GM13976 (cell line): ENCODE measurements at regions not wholly inside any gene's neighbourhood (a gene's known extent, or its start where the extent isn't known, plus 50 kb on each side); places are given as distances from the start of the nearest gene placed in this dataset.

ENCODE experiments used
- DNase-seq: peaks from one replicate; pipeline ENCODE4 v3.0.0; 2012; ENCODE audit warnings: low spot score
- in situ Hi-C: fragments of 300-500 bp; cut with MboI; formaldehyde crosslinking; loops from one replicate; pipeline ENCODE4 v1.12.0; 2022; ENCODE audit warnings: low sequenced_read_pairs, mixed read lengths, inconsistent platforms; ENCODE audit not compliant: unreplicated experiment
- TF ChIP-seq, protein P1 (sequence below): IDR thresholded peaks from 2 replicates; pipeline ENCODE4 v1.5.1; 2012; ENCODE audit warnings: borderline replicate concordance, mild to moderate bottlenecking; ENCODE audit not compliant: insufficient read depth; ENCODE audit errors: extremely low read depth, missing control alignments, control extremely low read depth

DNA sequence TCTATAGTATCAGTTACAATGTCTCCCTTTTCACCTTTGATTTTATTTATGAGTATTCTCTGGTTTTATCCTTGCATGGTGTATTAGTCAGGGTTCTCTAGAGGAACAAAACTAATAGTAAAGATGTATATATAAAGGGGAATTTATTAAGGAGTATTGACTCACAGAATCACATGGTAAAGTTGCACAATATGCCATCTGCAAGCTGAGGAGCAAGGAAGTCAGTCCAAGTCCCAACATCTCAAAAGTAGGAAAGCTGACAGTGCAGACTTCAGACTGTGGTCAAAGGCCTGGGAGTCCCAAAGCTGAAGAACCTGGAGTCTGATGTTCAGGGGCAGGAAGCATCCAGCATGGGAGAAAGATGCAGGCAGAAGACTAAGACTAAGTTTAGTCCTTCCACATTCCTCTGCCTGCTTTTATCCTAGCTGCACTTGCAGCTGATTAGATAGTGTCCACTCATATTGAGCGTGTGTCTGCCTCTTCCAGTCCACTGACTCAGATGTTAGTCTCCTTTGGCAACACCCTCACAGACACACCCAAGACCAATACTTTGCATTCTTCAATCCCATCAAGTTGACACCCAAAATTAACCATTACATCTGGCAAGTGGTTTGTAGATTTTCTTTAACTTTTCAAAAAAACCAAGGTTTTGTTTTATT lies 308.0 kb upstream of the LMO3 start:
- TF ChIP-seq, protein P1, sequence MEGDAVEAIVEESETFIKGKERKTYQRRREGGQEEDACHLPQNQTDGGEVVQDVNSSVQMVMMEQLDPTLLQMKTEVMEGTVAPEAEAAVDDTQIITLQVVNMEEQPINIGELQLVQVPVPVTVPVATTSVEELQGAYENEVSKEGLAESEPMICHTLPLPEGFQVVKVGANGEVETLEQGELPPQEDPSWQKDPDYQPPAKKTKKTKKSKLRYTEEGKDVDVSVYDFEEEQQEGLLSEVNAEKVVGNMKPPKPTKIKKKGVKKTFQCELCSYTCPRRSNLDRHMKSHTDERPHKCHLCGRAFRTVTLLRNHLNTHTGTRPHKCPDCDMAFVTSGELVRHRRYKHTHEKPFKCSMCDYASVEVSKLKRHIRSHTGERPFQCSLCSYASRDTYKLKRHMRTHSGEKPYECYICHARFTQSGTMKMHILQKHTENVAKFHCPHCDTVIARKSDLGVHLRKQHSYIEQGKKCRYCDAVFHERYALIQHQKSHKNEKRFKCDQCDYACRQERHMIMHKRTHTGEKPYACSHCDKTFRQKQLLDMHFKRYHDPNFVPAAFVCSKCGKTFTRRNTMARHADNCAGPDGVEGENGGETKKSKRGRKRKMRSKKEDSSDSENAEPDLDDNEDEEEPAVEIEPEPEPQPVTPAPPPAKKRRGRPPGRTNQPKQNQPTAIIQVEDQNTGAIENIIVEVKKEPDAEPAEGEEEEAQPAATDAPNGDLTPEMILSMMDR, result no peak
- in situ Hi-C loops, result no loop called here
- DNase-seq, result no peak

DNA sequence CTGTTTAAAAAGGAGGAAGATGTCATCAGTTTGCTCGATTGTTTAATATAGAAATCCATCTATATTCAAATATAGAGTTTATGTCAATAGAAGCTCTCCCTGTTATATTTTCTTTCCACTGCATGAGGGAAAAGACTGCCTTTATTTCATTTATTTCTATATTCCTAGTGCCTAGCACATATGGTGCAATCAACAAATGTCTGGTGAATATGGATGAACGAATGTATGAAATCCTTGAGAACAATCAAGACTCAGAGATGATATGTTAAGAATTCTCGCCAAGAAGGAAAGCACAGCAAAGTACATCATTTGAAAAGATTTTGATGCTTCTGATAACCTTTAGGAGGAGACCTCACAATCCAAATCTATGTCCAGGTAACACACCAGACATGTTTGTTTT lies 296.0 kb upstream of the LMO3 start:
- TF ChIP-seq, protein P1, result no peak
- in situ Hi-C loops, result no loop called here
- no peak for DNase-seq

DNA sequence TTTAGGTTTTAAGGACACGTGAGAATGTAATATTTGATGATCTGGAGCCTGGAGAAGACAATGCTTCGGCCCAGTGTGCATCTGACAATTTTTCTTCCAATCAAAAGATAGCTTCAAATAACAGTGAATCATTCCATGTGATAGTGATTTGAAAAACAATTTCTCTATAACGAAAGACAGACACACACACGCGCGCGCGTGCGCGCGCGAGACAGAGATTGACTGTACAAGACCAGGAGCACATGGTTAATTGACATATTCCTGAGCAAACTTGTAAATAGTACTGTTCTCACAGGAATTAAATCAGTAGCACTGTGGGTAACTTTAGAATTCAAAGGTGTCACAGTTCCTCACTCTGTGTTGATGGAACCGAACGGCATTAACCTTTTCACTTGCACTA lies 287.5 kb upstream of the LMO3 start:
- DNase-seq, result no peak
- TF ChIP-seq, protein P1, result no peak
- in situ Hi-C loops, result no loop called here

DNA sequence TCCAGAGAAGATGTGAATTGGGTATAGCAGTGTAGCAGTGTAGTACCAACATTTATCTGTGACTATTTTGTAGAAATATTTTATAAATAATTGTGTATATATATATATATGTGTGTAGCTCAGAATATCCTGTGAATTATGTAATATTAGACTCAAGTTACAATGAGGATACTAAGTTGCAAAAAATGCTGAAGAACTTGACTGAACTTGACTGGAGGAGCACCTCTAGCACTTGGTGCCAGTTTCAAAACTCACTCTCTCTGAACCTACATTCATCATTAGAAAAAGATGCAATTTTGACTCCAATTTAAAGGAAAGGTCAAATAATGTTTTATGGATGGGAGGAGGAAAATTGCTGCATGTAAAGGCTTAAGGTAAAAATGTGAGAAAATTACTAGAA lies 285.7 kb upstream of the LMO3 start:
- TF ChIP-seq, protein P1, result no peak
- in situ Hi-C loops, result no loop called here
- no peak for DNase-seq

DNA sequence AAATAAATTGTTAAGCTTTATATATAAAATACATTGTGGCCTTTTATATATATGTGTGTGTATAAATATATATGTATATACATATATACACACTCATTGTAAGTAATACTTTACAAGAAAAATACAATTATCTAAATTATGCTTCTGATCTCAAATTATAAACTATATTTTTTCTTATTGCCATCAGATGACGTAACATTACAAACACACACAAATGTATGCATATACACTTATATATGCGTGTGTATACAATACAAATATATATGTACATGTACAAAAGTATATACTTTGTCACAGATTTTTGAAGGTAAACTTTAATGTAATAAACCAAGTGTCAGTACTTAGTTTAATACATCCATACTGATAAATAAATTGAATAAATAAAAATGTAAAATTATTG lies 278.9 kb upstream of the LMO3 start:
- TF ChIP-seq, protein P1, result no peak
- in situ Hi-C loops, result no loop called here
- no peak for DNase-seq

DNA sequence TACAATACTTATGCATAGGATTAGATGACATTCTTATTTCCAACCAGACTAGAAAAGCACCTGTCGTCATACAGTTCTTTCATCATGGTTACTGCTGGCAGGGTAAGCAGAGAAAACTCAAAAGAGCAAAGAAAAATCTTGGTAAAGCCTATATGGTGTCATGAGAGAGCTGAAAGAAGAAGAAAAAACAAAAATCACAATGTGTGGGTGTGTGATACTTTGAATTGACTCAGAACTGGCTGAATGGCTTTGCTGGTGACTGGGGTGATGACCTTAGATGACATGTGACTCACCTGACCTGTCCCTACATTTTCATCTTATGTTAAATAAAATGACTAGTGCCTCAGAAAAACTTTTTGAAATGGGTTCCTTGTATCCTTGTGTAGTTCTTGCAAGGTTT lies 278.1 kb upstream of the LMO3 start:
- in situ Hi-C loops, result no loop called here
- DNase-seq, result peak; percentile 44
- TF ChIP-seq, protein P1, result no peak
